HG02678 (cell line): ENCODE measurements at regions not wholly inside any gene's neighbourhood (a gene's known extent, or its start where the extent isn't known, plus 50 kb on each side); places are given as distances from the start of the nearest gene placed in this dataset.

Source experiments
- ATAC-seq: cut with Tn5 transposase; IDR thresholded peaks from one replicate; pipeline ENCODE4 v1.9.1; 2021; ENCODE audit warnings: mild to moderate bottlenecking, moderate library complexity; ENCODE audit not compliant: unreplicated experiment

GRCh38 chr2:216914491-216914890 lies 54.6 kb upstream of the TNP1 start:
- ATAC-seq, result no peak

GRCh38 chr2:216911886-216912285 lies 52.0 kb upstream of the TNP1 start:
- no peak for ATAC-seq

- ATAC-seq, result no peak
These were observed 51.1 kb upstream of the TNP1 start for GRCh38 chr2:216911008-216911407.

- ATAC-seq, result no peak
These were observed 49.8 kb upstream of the TNP1 start for GRCh38 chr2:216909541-216910210.
